CD14-positive monocyte (primary cell): ENCODE measurements at regions not wholly inside any gene's neighbourhood (a gene's known extent, or its start where the extent isn't known, plus 50 kb on each side); places are given as distances from the start of the nearest gene placed in this dataset.

ENCODE experiments used
- DNase-seq, 3 donors: peaks; one replicate each; pipeline ENCODE4 v3.0.0-alpha.2; 2011 to 2022
- H2AFZ ChIP-seq: 2 replicates; pipeline ENCODE4 v1.6.0; 2012; ENCODE audit warnings: mild to moderate bottlenecking, low read depth, low read length, inconsistent platforms; ENCODE audit not compliant: insufficient read depth, poor library complexity, severe bottlenecking
- H3K27ac ChIP-seq, 2 donors: 1 replicate in 1 of 2; 2 replicates in 1 of 2; pipeline ENCODE4 v1.5.1; 2012 to 2013; ENCODE audit warnings: low read length in 2 of 2, control low read depth in 1 of 2, inconsistent platforms in 1 of 2, low read depth in 1 of 2, mild to moderate bottlenecking in 1 of 2
- H3K27me3 ChIP-seq, 2 donors: one replicate each; pipeline versions ENCODE4 v1.6.0 to v1.6.1; 2011 to 2013; ENCODE audit warnings: low read length in 2 of 2; ENCODE audit not compliant: control insufficient read depth in 2 of 2, insufficient read depth in 2 of 2
- H3K36me3 ChIP-seq, 2 donors: replicated peaks in 1 of 2; 1 replicate in 1 of 2; 2 replicates in 1 of 2; pipeline versions ENCODE4 v1.5.1 to v1.6.1; 2012 to 2013; ENCODE audit warnings: low read length in 2 of 2, control low read depth in 1 of 2, inconsistent platforms in 1 of 2, mild to moderate bottlenecking in 1 of 2; ENCODE audit not compliant: insufficient read depth in 2 of 2, control insufficient read depth in 1 of 2
- H3K4me1 ChIP-seq, 2 donors: 1 replicate in 1 of 2; 2 replicates in 1 of 2; pipeline versions ENCODE4 v1.5.1 to v1.6.1; 2012 to 2013; ENCODE audit warnings: low read length in 2 of 2, control low read depth in 1 of 2, inconsistent platforms in 1 of 2, mild to moderate bottlenecking in 1 of 2, moderate library complexity in 1 of 2; ENCODE audit not compliant: insufficient read depth in 2 of 2, control insufficient read depth in 1 of 2
- H3K4me2 ChIP-seq: replicated peaks from 2 replicates; pipeline ENCODE3; 2012; ENCODE audit warnings: low read length, moderate library complexity, mild to moderate bottlenecking; ENCODE audit not compliant: poor library complexity, severe bottlenecking; ENCODE audit errors: extremely low read depth
- H3K4me3 ChIP-seq, 3 experiments: fragments of 200-600 bp in 1 of 3; sonication (generic) in 1 of 3; replicated peaks in 1 of 3; 1 replicate in 2 of 3; 2 replicates in 1 of 3; pipeline ENCODE4 v1.5.1; 2011 to 2013; ENCODE audit warnings: low read length in 3 of 3, mild to moderate bottlenecking in 3 of 3, control low read depth in 2 of 3, low read depth in 2 of 3, inconsistent platforms in 1 of 3, moderate library complexity in 1 of 3
- H3K79me2 ChIP-seq: 2 replicates; pipeline ENCODE4 v1.6.0; 2012; ENCODE audit warnings: mild to moderate bottlenecking, control low read depth, inconsistent platforms, low read length, moderate library complexity; ENCODE audit not compliant: insufficient read depth
- H3K9ac ChIP-seq: 2 replicates; pipeline ENCODE4 v1.6.0; 2017; ENCODE audit warnings: low read length, mild to moderate bottlenecking; ENCODE audit not compliant: insufficient read depth, poor library complexity, severe bottlenecking
- H3K9me3 ChIP-seq, 2 donors: replicated peaks in 1 of 2; 1 replicate in 1 of 2; 2 replicates in 1 of 2; pipeline versions ENCODE4 v1.5.1 to v1.6.1; 2012 to 2013; ENCODE audit warnings: low read length in 2 of 2, control low read depth in 1 of 2; ENCODE audit not compliant: control insufficient read depth in 1 of 2, insufficient read depth in 1 of 2
- H4K20me1 ChIP-seq: 2 replicates; pipeline ENCODE4 v1.6.0; 2012; ENCODE audit warnings: mild to moderate bottlenecking, low read length, control low read depth, moderate library complexity; ENCODE audit not compliant: insufficient read depth
- H3K27ac Mint-ChIP-seq, 7 donors: one replicate each; pipeline ENCODE4 v1.8.0; 2020; ENCODE audit warnings: mild to moderate bottlenecking in 7 of 7, mixed read lengths in 7 of 7, moderate library complexity in 6 of 7, inconsistent platforms in 2 of 7
- H3K27me3 Mint-ChIP-seq, 3 donors: one replicate each; pipeline ENCODE4 v1.8.0; 2021 to 2022; ENCODE audit warnings: low read depth in 3 of 3, mild to moderate bottlenecking in 3 of 3, mixed read lengths in 3 of 3, moderate library complexity in 3 of 3, inconsistent platforms in 1 of 3
- H3K36me3 Mint-ChIP-seq, 2 donors: one replicate each; pipeline ENCODE4 v1.8.0; 2020; ENCODE audit warnings: mixed read lengths in 2 of 2, inconsistent platforms in 1 of 2, mild to moderate bottlenecking in 1 of 2
- H3K4me1 Mint-ChIP-seq: one replicate; pipeline ENCODE4 v1.8.0; 2020; ENCODE audit warnings: mild to moderate bottlenecking, mixed read lengths
- H3K4me3 Mint-ChIP-seq, 2 donors: one replicate each; pipeline ENCODE4 v1.8.0; 2020; ENCODE audit warnings: mild to moderate bottlenecking in 2 of 2, mixed read lengths in 2 of 2, moderate library complexity in 1 of 2
- H3K9me3 Mint-ChIP-seq, 7 donors: one replicate each; pipeline ENCODE4 v1.8.0; 2020 to 2022; ENCODE audit warnings: mixed read lengths in 7 of 7, mild to moderate bottlenecking in 6 of 7, moderate library complexity in 6 of 7, inconsistent platforms in 2 of 7
- CTCF ChIP-seq: fragments of 200-600 bp; IDR thresholded peaks from one replicate; pipeline ENCODE4 v1.8.0; 2022; ENCODE audit warnings: antibody characterized with exemption, mild to moderate bottlenecking
- WGBS: methylation state at CpG from one replicate; pipeline ENCODE4 v1.1.5; 2013; ENCODE audit warnings: missing lambda C conversion rate; ENCODE audit not compliant: insufficient coverage; 5-methylcytosine and 5-hydroxymethylcytosine counted together
- intact Hi-C, 2 donors: fragments of 100-400 bp; cut with micrococcal nuclease; formaldehyde crosslinking; loops; one replicate each; pipeline versions ENCODE4 v1.15.0 to v1.15.1; 2023

- no peak overlapping the region for H3K4me3 Mint-ChIP-seq
- Histone ChIP-seq H3K4me2 (no peak overlapping the region), H3K9me3 (no peaks in the 10 kb centered on the region), H3K4me3 (no peak overlapping the region), H3K27ac (no peak overlapping the region), H3K27me3 (no peaks in the 10 kb centered on the region), H2AFZ (no peak overlapping the region), H4K20me1 (no peaks in the 10 kb centered on the region), H3K36me3 (no peaks in the 10 kb centered on the region), H3K9ac (no peak overlapping the region), H3K79me2 (no peaks in the 10 kb centered on the region), H3K4me1 (peaks cover 15 to 21% of the 10 kb centered on the region in 2 donors)
- H3K9me3 Mint-ChIP-seq, result peaks cover 0 to 4% (median 0%) of the 10 kb centered on the region in 7 donors
- TF ChIP-seq CTCF, result peak; percentile 58
- H3K4me1 Mint-ChIP-seq, result peaks cover 32% of the 10 kb centered on the region
- peaks cover 0 to 3% of the 10 kb centered on the region in 2 donors for H3K36me3 Mint-ChIP-seq
- no peak overlapping the region for H3K27ac Mint-ChIP-seq
- intact Hi-C loops, result loop anchor here in 1 of 2 donors (5.0 kb wide), 1 partner anchor 71 kb away; no protein-coding TSS in a partner anchor
- no CpG with 5 or more reads among the region's 4 CpGs for WGBS
- DNase-seq, result peak; percentile 18 to 41 (median 23)
- H3K27me3 Mint-ChIP-seq, result peaks cover 0 to 5% (median 0%) of the 10 kb centered on the region in 3 donors
Measured at GRCh38 chr12:96132819-96133218, 61.4 kb upstream of the ELK3 start.

- Mint-ChIP-seq H3K9me3 (peaks cover 0 to 4% (median 0%) of the 10 kb centered on the region in 7 donors), H3K4me1 (peaks cover 30% of the 10 kb centered on the region), H3K36me3 (peaks cover 0 to 3% of the 10 kb centered on the region in 2 donors), H3K27me3 (peaks cover 0 to 7% (median 1%) of the 10 kb centered on the region in 3 donors), H3K27ac (no peak overlapping the region), H3K4me3 (no peak overlapping the region)
- Histone ChIP-seq H3K79me2 (no peaks in the 10 kb centered on the region), H2AFZ (no peak overlapping the region), H3K27me3 (no peaks in the 10 kb centered on the region), H3K9ac (no peak overlapping the region), H3K4me3 (no peak overlapping the region), H3K36me3 (no peaks in the 10 kb centered on the region), H4K20me1 (no peaks in the 10 kb centered on the region), H3K4me1 (peaks cover 15 to 21% of the 10 kb centered on the region in 2 donors), H3K27ac (no peak overlapping the region), H3K4me2 (no peak overlapping the region), H3K9me3 (no peaks in the 10 kb centered on the region)
- intact Hi-C loops, result loop anchor here in 1 of 2 donors (5.0 kb wide), 1 partner anchor 72 kb away; no protein-coding TSS in a partner anchor
- DNase-seq, result no peak
- 100% methylated on average over 3 of the region's 5 CpGs for WGBS
- no peak for TF ChIP-seq CTCF
Measured at GRCh38 chr12:96134200-96134599, 60.0 kb upstream of the ELK3 start.
